ENCODE measurements at regions not wholly inside any gene's neighbourhood (a gene's known extent, or its start where the extent isn't known, plus 50 kb on each side); places are given as distances from the start of the nearest gene placed in this dataset.

DNA sequence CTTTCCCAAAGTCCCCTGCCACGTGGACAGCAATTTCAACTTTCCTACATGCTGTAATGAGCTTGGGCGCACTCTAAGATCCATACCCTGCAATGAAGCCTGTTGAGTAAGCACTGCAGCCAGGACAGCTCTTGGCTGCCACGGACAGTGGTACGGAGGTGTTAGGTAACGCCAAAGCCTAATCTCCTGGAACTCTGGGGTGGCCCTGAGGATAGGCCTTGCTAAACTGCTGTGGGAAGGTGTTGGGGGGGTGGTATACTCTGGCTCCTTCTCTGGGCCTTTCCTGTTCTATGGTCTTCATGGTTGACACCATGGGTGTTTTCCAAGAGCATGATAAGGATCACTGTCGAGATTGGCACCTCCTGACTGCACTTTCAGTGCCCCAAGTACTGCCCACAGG is 66.4 kb upstream of the PITX1 start:
- TF ChIP-seq, protein P1, sequence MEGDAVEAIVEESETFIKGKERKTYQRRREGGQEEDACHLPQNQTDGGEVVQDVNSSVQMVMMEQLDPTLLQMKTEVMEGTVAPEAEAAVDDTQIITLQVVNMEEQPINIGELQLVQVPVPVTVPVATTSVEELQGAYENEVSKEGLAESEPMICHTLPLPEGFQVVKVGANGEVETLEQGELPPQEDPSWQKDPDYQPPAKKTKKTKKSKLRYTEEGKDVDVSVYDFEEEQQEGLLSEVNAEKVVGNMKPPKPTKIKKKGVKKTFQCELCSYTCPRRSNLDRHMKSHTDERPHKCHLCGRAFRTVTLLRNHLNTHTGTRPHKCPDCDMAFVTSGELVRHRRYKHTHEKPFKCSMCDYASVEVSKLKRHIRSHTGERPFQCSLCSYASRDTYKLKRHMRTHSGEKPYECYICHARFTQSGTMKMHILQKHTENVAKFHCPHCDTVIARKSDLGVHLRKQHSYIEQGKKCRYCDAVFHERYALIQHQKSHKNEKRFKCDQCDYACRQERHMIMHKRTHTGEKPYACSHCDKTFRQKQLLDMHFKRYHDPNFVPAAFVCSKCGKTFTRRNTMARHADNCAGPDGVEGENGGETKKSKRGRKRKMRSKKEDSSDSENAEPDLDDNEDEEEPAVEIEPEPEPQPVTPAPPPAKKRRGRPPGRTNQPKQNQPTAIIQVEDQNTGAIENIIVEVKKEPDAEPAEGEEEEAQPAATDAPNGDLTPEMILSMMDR (IDR thresholded peaks at IDR 0.05) = no peak
- no peak for TF ChIP-seq EP300 (IDR thresholded peaks at IDR 0.05)
- TF ChIP-seq POLR2A (IDR thresholded peaks at IDR 0.05) = no peak

Measured in gastroesophageal sphincter (tissue), 3 donors.